ENCODE measurements at regions not wholly inside any gene's neighbourhood (a gene's known extent, or its start where the extent isn't known, plus 50 kb on each side); places are given as distances from the start of the nearest gene placed in this dataset.

GRCh38 chr4:78671903-78672815, 104.0 kb upstream of the BMP2K start:
- Mint-ChIP-seq H3K4me1 (ENCODE audit: low read depth) (peaks cover 11% of the 10 kb centered on the region), H3K4me3 (no peak overlapping the region), H3K36me3 (ENCODE audit: low read depth) (no peaks in the 10 kb centered on the region), H3K9me3 (no peaks in the 10 kb centered on the region), H3K27me3 (no peaks in the 10 kb centered on the region), H3K27ac (no peak overlapping the region)
- H3K36me3 ChIP-seq (ENCODE audit: insufficient read depth, low read length), result no peaks in the 10 kb centered on the region
- POLR2A ChIA-PET, result interaction anchor here (0.6 to 0.8 kb wide), 2 partner anchors 43 to 1122 kb away, joined by 3 read pairs; no protein-coding TSS in a partner anchor
- no peaks in the 10 kb centered on the region for H3K4me1 ChIP-seq (ENCODE audit: insufficient read depth, low read length)
- no peak overlapping the region for H3K4me3 ChIP-seq (ENCODE audit: low read length)
- DNase-seq (no peak), ATAC-seq (ENCODE audit: poor library complexity) (no peak)
- intact Hi-C loops (cut with DNase I, micrococcal nuclease), result no loop called here
- no peaks in the 10 kb centered on the region for H3K9me3 ChIP-seq (ENCODE audit: control insufficient read depth in 1 of 2, insufficient read depth in 1 of 2, low read length in 2 of 2)
- no peak overlapping the region for H3K27ac ChIP-seq (ENCODE audit: low read depth in 1 of 2, low read length in 2 of 2)
- no peak for TF ChIP-seq CTCF (IDR thresholded peaks at IDR 0.05)
- CTCF ChIA-PET, result no interaction called here
- no peaks in the 10 kb centered on the region for H3K27me3 ChIP-seq (ENCODE audit: control insufficient read depth in 1 of 2, insufficient read depth in 2 of 2, low read length in 2 of 2)

DNA sequence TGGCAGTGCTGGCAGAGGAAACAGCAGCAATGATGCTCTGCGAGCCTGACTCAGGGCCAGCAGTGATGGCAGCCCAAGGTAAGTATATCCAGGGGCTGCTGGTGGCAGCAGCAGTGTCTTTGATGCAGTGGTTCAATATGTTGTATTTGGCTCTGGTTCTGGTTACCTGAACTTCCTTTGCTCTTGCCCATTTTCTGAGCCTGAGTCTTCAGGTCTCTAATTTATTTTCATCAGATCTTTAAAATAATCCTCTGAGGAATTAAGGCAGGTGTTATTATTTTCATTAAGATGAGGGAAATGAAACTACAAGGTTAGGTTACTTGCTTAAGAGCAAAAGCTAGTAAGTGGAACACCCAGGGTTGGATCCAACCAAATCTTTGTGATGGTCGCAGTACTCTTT, 102.8 kb upstream of the BMP2K start:
- ChIA-PET POLR2A (no interaction called here), CTCF (no interaction called here)
- H3K27ac Mint-ChIP-seq, result no peak overlapping the region
- Histone ChIP-seq H3K4me1 (ENCODE audit: insufficient read depth, low read length) (no peaks in the 10 kb centered on the region), H3K36me3 (ENCODE audit: insufficient read depth, low read length) (no peaks in the 10 kb centered on the region), H3K27ac (ENCODE audit: low read depth in 1 of 2, low read length in 2 of 2) (no peak overlapping the region), H3K27me3 (ENCODE audit: control insufficient read depth in 1 of 2, insufficient read depth in 2 of 2, low read length in 2 of 2) (no peaks in the 10 kb centered on the region), H3K9me3 (ENCODE audit: control insufficient read depth in 1 of 2, insufficient read depth in 1 of 2, low read length in 2 of 2) (no peaks in the 10 kb centered on the region), H3K4me3 (ENCODE audit: low read length) (no peak overlapping the region)
- no peaks in the 10 kb centered on the region for H3K4me1 Mint-ChIP-seq (ENCODE audit: low read depth)
- no peak for TF ChIP-seq CTCF (IDR thresholded peaks at IDR 0.05)
- H3K4me3 Mint-ChIP-seq, result no peak overlapping the region
- no peaks in the 10 kb centered on the region for H3K36me3 Mint-ChIP-seq (ENCODE audit: low read depth)
- ATAC-seq (ENCODE audit: poor library complexity) (no peak), DNase-seq (no peak)
- H3K27me3 Mint-ChIP-seq, result no peaks in the 10 kb centered on the region
- intact Hi-C loops (cut with DNase I, micrococcal nuclease), result no loop called here
- no peaks in the 10 kb centered on the region for H3K9me3 Mint-ChIP-seq

- DNase-seq (no peak), ATAC-seq (ENCODE audit: poor library complexity) (no peak)
- Histone ChIP-seq H3K4me1 (ENCODE audit: insufficient read depth, low read length) (no peaks in the 10 kb centered on the region), H3K36me3 (ENCODE audit: insufficient read depth, low read length) (no peaks in the 10 kb centered on the region), H3K4me3 (ENCODE audit: low read length) (no peak overlapping the region), H3K27me3 (ENCODE audit: control insufficient read depth in 1 of 2, insufficient read depth in 2 of 2, low read length in 2 of 2) (no peaks in the 10 kb centered on the region), H3K9me3 (ENCODE audit: control insufficient read depth in 1 of 2, insufficient read depth in 1 of 2, low read length in 2 of 2) (no peaks in the 10 kb centered on the region), H3K27ac (ENCODE audit: low read depth in 1 of 2, low read length in 2 of 2) (no peak overlapping the region)
- Mint-ChIP-seq H3K36me3 (ENCODE audit: low read depth) (no peaks in the 10 kb centered on the region), H3K4me1 (ENCODE audit: low read depth) (no peaks in the 10 kb centered on the region), H3K9me3 (no peaks in the 10 kb centered on the region), H3K4me3 (no peak overlapping the region), H3K27me3 (no peaks in the 10 kb centered on the region), H3K27ac (no peak overlapping the region)
- intact Hi-C loops (cut with DNase I, micrococcal nuclease), result no loop called here
- ChIA-PET POLR2A (no interaction called here), CTCF (interaction anchor here (0.7 kb wide), 1 partner anchor 10 kb away, joined by 3 read pairs; no protein-coding TSS in a partner anchor)
- TF ChIP-seq CTCF (IDR thresholded peaks at IDR 0.05), result no peak
These were observed 100.8 kb upstream of the BMP2K start for GRCh38 chr4:78675325-78675724.

Data from CD4-positive, alpha-beta T cell (primary cell).